Natural killer cell (primary cell): ENCODE measurements at regions not wholly inside any gene's neighbourhood (a gene's known extent, or its start where the extent isn't known, plus 50 kb on each side); places are given as distances from the start of the nearest gene placed in this dataset.

ENCODE experiments used
- ATAC-seq, 3 donors: fragments of 150-1000 bp in 2 of 3; fragments of 200-7000 bp in 1 of 3; cut with Tn5 transposase; 1 replicate in 1 of 3; 2 replicates in 2 of 3; pipeline ENCODE4 v1.10.0; 2021; ENCODE audit warnings: mild to moderate bottlenecking in 2 of 3, moderate library complexity in 2 of 3
- DNase-seq, 2 donors: peaks; one replicate each; pipeline versions ENCODE4 v3.0.0 to v3.0.0-alpha.2; 2013 to 2021; ENCODE audit warnings: mixed read lengths in 1 of 2
- H3K27ac ChIP-seq: one replicate; pipeline ENCODE4 v1.5.1; 2013; ENCODE audit warnings: mild to moderate bottlenecking, low read length
- H3K27me3 ChIP-seq: one replicate; pipeline ENCODE4 v1.6.1; 2013; ENCODE audit warnings: low read length; ENCODE audit not compliant: control insufficient read depth, insufficient read depth
- H3K36me3 ChIP-seq: one replicate; pipeline ENCODE4 v1.6.1; 2013; ENCODE audit warnings: low read length; ENCODE audit not compliant: control insufficient read depth, insufficient read depth
- H3K4me1 ChIP-seq: one replicate; pipeline ENCODE4 v1.6.1; 2013; ENCODE audit warnings: low read length; ENCODE audit not compliant: control insufficient read depth, insufficient read depth
- H3K4me3 ChIP-seq: one replicate; pipeline ENCODE4 v1.5.1; 2013; ENCODE audit warnings: low read length
- H3K9me3 ChIP-seq: one replicate; pipeline ENCODE4 v1.6.1; 2013; ENCODE audit warnings: low read length; ENCODE audit not compliant: control insufficient read depth, insufficient read depth
- H3K27ac Mint-ChIP-seq, 2 donors: one replicate each; pipeline ENCODE4 v1.8.0; 2022; ENCODE audit warnings: mild to moderate bottlenecking in 2 of 2, mixed read lengths in 2 of 2, moderate library complexity in 1 of 2
- H3K27me3 Mint-ChIP-seq, 2 donors: one replicate each; pipeline ENCODE4 v1.8.0; 2022; ENCODE audit warnings: low read depth in 2 of 2, mixed read lengths in 2 of 2
- H3K36me3 Mint-ChIP-seq: one replicate; pipeline ENCODE4 v1.8.0; 2022; ENCODE audit warnings: mixed read lengths
- H3K4me1 Mint-ChIP-seq, 2 donors: one replicate each; pipeline ENCODE4 v1.8.0; 2022; ENCODE audit warnings: mixed read lengths in 2 of 2
- H3K4me3 Mint-ChIP-seq: one replicate; pipeline ENCODE4 v1.8.0; 2022; ENCODE audit warnings: mild to moderate bottlenecking, moderate library complexity, mixed read lengths
- H3K9me3 Mint-ChIP-seq, 2 donors: one replicate each; pipeline ENCODE4 v1.8.0; 2022; ENCODE audit warnings: mixed read lengths in 2 of 2
- CTCF ChIP-seq: fragments of 200-600 bp; IDR thresholded peaks from one replicate; pipeline ENCODE4 v1.8.0; 2022; ENCODE audit warnings: antibody characterized with exemption
- WGBS: methylation state at CpG from one replicate; pipeline ENCODE4 v1.1.7; 2013; ENCODE audit warnings: missing lambda C conversion rate; ENCODE audit not compliant: insufficient coverage; 5-methylcytosine and 5-hydroxymethylcytosine counted together
- intact Hi-C: fragments of 100-400 bp; cut with micrococcal nuclease; formaldehyde crosslinking; loops from one replicate; pipeline ENCODE4 v1.14.2; 2022

DNA sequence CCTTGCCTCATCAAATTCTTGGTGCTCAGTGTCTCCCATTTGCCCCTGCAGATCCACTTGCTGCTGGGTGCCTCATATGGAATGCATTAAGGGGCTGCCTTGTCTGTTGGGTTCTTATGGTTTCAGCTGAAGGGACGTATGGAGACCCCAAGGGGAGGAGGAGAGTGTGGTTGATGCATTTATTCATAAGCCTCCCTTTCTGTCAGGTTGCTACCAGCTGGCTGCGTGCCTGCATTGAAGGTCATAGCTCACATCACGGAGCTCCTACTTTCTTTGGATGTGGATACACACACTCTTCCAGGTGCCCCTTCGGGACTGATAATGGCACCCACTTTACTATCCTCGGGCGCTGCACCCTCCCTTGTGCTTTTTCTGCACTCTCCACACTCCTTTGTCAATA, 377.9 kb downstream of the SLC4A3 start:
- no peaks in the 10 kb centered on the region for H3K4me1 Mint-ChIP-seq
- ATAC-seq: no peak
- H3K36me3 Mint-ChIP-seq: no peaks in the 10 kb centered on the region
- intact Hi-C loops: no loop called here
- no peaks in the 10 kb centered on the region for H3K4me1 ChIP-seq
- no peaks in the 10 kb centered on the region for H3K36me3 ChIP-seq
- H3K27me3 ChIP-seq: no peaks in the 10 kb centered on the region
- no peak overlapping the region for H3K27ac ChIP-seq
- TF ChIP-seq CTCF: no peak
- WGBS: 81% methylated on average over 6 of the region's 6 CpGs
- no peak overlapping the region for H3K27ac Mint-ChIP-seq
- H3K9me3 Mint-ChIP-seq: peaks cover 3 to 6% of the 10 kb centered on the region in 2 donors
- no peak for DNase-seq
- H3K27me3 Mint-ChIP-seq: no peaks in the 10 kb centered on the region
- no peaks in the 10 kb centered on the region for H3K9me3 ChIP-seq
- H3K4me3 ChIP-seq: no peak overlapping the region
- H3K4me3 Mint-ChIP-seq: no peak overlapping the region

- 94% methylated on average over 8 of the region's 8 CpGs for WGBS
- DNase-seq: no peak
- Histone ChIP-seq H3K27me3 (no peaks in the 10 kb centered on the region), H3K4me3 (no peak overlapping the region), H3K9me3 (no peaks in the 10 kb centered on the region), H3K27ac (no peak overlapping the region), H3K36me3 (no peaks in the 10 kb centered on the region), H3K4me1 (no peaks in the 10 kb centered on the region)
- H3K27ac Mint-ChIP-seq: no peak overlapping the region
- H3K36me3 Mint-ChIP-seq: no peaks in the 10 kb centered on the region
- intact Hi-C loops: no loop called here
- H3K4me1 Mint-ChIP-seq: no peaks in the 10 kb centered on the region
- H3K27me3 Mint-ChIP-seq: no peaks in the 10 kb centered on the region
- ATAC-seq: no peak
- no peak overlapping the region for H3K4me3 Mint-ChIP-seq
- peaks cover 3 to 6% of the 10 kb centered on the region in 2 donors for H3K9me3 Mint-ChIP-seq
- TF ChIP-seq CTCF: no peak
Observed at GRCh38 chr2:220006152-220006621, 378.8 kb downstream of the SLC4A3 start.

GRCh38 chr2:220011859-220012258, 384.4 kb downstream of the SLC4A3 start:
- Histone ChIP-seq H3K36me3 (no peaks in the 10 kb centered on the region), H3K4me3 (no peak overlapping the region), H3K4me1 (no peaks in the 10 kb centered on the region), H3K27ac (no peak overlapping the region), H3K27me3 (no peaks in the 10 kb centered on the region), H3K9me3 (no peaks in the 10 kb centered on the region)
- H3K9me3 Mint-ChIP-seq: peaks cover 3 to 7% of the 10 kb centered on the region in 2 donors
- H3K4me1 Mint-ChIP-seq: no peaks in the 10 kb centered on the region
- no peak for TF ChIP-seq CTCF
- ATAC-seq (no peak), DNase-seq (no peak)
- 83% methylated on average over 1 of the region's 1 CpG for WGBS
- H3K4me3 Mint-ChIP-seq: no peak overlapping the region
- no peak overlapping the region for H3K27ac Mint-ChIP-seq
- intact Hi-C loops: no loop called here
- no peaks in the 10 kb centered on the region for H3K36me3 Mint-ChIP-seq
- no peaks in the 10 kb centered on the region for H3K27me3 Mint-ChIP-seq

GRCh38 chr2:220014961-220015360, 387.5 kb downstream of the SLC4A3 start:
- Mint-ChIP-seq H3K4me1 (no peaks in the 10 kb centered on the region), H3K27ac (no peak overlapping the region), H3K27me3 (no peaks in the 10 kb centered on the region), H3K9me3 (peaks cover 3 to 5% of the 10 kb centered on the region in 2 donors), H3K36me3 (no peaks in the 10 kb centered on the region), H3K4me3 (no peak overlapping the region)
- Histone ChIP-seq H3K27ac (no peak overlapping the region), H3K27me3 (no peaks in the 10 kb centered on the region), H3K36me3 (no peaks in the 10 kb centered on the region), H3K9me3 (no peaks in the 10 kb centered on the region), H3K4me1 (no peaks in the 10 kb centered on the region), H3K4me3 (no peak overlapping the region)
- no peak for TF ChIP-seq CTCF
- WGBS: 93% methylated on average over 2 of the region's 2 CpGs
- intact Hi-C loops: no loop called here
- ATAC-seq (no peak), DNase-seq (no peak)
